ENCODE measurements at regions not wholly inside any gene's neighbourhood (a gene's known extent, or its start where the extent isn't known, plus 50 kb on each side); places are given as distances from the start of the nearest gene placed in this dataset.

- TF ChIP-seq CTCF (IDR thresholded peaks at IDR 0.05) (no peak), POLR2AphosphoS5 (IDR thresholded peaks at IDR 0.05) (no peak), POLR2A (IDR thresholded peaks at IDR 0.05) (no peak), EP300 (IDR thresholded peaks at IDR 0.05) (no peak)
Observed at GRCh38 chrX:97705936-97706335, 822.2 kb downstream of the RPA4 start.

Measured in suprapubic skin (tissue), 4 donors.